ENCODE measurements at regions not wholly inside any gene's neighbourhood (a gene's known extent, or its start where the extent isn't known, plus 50 kb on each side); places are given as distances from the start of the nearest gene placed in this dataset.
"Not testable (repeated sequence)": the region's sequence is repeated elsewhere in the genome, so short reads cannot be mapped to it uniquely, and the experiment has no call there.

GRCh38 chr9:28121366-28121765 lies 548.1 kb upstream of the C9orf72 start:
- intact Hi-C loops (cut with DNase I), result no loop called here
- no peak for TF ChIP-seq CTCF (IDR thresholded peaks at IDR 0.05)
- Histone ChIP-seq H3K9me3 (no peaks in the 10 kb centered on the region), H3K36me3 (no peaks in the 10 kb centered on the region), H3K27me3 (no peaks in the 10 kb centered on the region), H3K4me3 (no peak overlapping the region), H3K4me1 (no peaks in the 10 kb centered on the region), H3K27ac (no peak overlapping the region)
- no peak for DNase-seq (ENCODE audit: low spot score in 2 of 2)

DNA sequence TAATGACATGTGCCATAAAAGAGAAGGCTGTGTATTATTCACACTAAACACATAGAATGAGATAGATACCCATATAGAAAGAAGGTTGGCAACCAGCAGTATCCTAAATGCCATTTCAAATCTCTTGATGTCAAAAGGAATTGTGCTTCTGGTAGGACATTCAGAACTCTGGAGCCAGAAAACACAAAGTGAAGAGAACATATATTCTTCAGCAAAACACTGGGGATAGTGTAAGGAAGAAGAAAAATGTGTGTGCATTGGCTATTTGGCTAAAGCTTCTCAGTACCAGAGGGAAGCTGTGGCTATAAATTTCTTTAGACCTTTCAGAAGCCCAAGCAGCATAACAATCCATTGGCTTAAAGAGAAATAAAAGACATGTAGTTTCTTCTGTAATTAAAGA lies 551.6 kb upstream of the C9orf72 start:
- H3K4me3 ChIP-seq, result no peak overlapping the region
- intact Hi-C loops (cut with DNase I), result no loop called here
- no peak overlapping the region for H3K27ac ChIP-seq
- H3K36me3 ChIP-seq, result no peaks in the 10 kb centered on the region
- DNase-seq (ENCODE audit: low spot score in 2 of 2), result no peak
- no peaks in the 10 kb centered on the region for H3K9me3 ChIP-seq
- H3K27me3 ChIP-seq, result no peaks in the 10 kb centered on the region
- no peaks in the 10 kb centered on the region for H3K4me1 ChIP-seq
- no peak for TF ChIP-seq CTCF (IDR thresholded peaks at IDR 0.05)

- H3K36me3 ChIP-seq, result no peaks in the 10 kb centered on the region
- H3K4me1 ChIP-seq, result no peaks in the 10 kb centered on the region
- intact Hi-C loops (cut with DNase I), result no loop called here
- H3K27ac ChIP-seq, result no peak overlapping the region
- DNase-seq (ENCODE audit: low spot score in 2 of 2), result no peak
- no peak for TF ChIP-seq CTCF (IDR thresholded peaks at IDR 0.05)
- H3K4me3 ChIP-seq, result no peak overlapping the region
- H3K9me3 ChIP-seq, result no peaks in the 10 kb centered on the region
- H3K27me3 ChIP-seq, result no peaks in the 10 kb centered on the region
These were observed 553.8 kb upstream of the C9orf72 start for GRCh38 chr9:28127101-28127500.

DNA sequence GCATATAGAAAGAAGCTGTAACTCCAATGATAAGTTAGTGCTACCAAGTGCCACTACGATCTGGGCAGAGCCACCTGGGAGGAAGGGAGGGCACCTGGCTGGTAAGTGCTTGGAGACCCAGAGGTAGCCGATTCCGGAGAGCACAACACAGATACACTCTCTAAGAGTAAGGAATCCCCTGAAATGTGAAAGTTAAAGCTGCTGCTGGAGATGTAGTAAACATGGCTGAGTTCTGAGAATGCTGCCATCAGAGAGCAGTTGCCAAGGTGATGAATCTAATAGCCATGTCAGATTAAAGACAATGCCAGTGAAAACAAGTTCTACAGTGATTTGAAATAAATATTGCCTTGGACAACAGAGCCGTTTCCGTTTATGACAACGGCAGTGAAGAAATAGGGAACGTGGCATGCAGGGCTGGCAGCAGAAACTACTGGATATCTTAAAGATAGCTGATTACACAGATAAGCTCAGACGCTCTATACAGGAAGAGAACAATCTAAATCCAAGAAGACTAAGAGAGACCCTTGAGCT lies 561.2 kb upstream of the C9orf72 start:
- no peak for DNase-seq (ENCODE audit: low spot score in 2 of 2)
- H3K27ac ChIP-seq, result no peak overlapping the region
- intact Hi-C loops (cut with DNase I), result no loop called here
- no peaks in the 10 kb centered on the region for H3K4me1 ChIP-seq
- no peak overlapping the region for H3K4me3 ChIP-seq
- no peaks in the 10 kb centered on the region for H3K36me3 ChIP-seq
- no peaks in the 10 kb centered on the region for H3K27me3 ChIP-seq
- no peak for TF ChIP-seq CTCF (IDR thresholded peaks at IDR 0.05)
- no peaks in the 10 kb centered on the region for H3K9me3 ChIP-seq

DNA sequence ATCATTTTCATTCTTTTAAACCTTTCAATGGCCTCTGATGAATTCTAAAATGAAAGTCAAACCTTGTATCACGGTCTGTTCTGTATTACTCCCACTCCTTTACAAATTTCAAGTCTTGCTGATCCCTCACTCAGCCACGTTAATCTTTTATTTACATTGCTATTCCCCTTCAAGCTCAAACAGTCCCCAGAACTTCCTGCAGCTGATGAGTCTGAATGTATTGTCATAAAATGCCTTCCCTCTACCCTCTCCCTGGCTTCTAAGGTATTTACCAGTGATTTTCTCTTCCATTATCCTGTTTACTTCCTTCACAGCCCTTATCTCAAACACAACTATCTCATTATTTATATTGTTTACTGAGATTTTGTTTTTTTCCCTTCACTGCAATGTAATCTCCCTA lies 562.3 kb upstream of the C9orf72 start:
- no peaks in the 10 kb centered on the region for H3K9me3 ChIP-seq
- H3K27me3 ChIP-seq, result no peaks in the 10 kb centered on the region
- TF ChIP-seq CTCF (IDR thresholded peaks at IDR 0.05), result no peak
- no peaks in the 10 kb centered on the region for H3K36me3 ChIP-seq
- intact Hi-C loops (cut with DNase I), result no loop called here
- no peak overlapping the region for H3K4me3 ChIP-seq
- no peak for DNase-seq (ENCODE audit: low spot score in 2 of 2)
- H3K4me1 ChIP-seq, result no peaks in the 10 kb centered on the region
- H3K27ac ChIP-seq, result no peak overlapping the region

GRCh38 chr9:28136113-28136512 lies 562.8 kb upstream of the C9orf72 start:
- DNase-seq (ENCODE audit: low spot score in 2 of 2), result no peak
- TF ChIP-seq CTCF (IDR thresholded peaks at IDR 0.05), result no peak
- Histone ChIP-seq H3K4me1 (no peaks in the 10 kb centered on the region), H3K27ac (no peak overlapping the region), H3K36me3 (no peaks in the 10 kb centered on the region), H3K9me3 (no peaks in the 10 kb centered on the region), H3K27me3 (no peaks in the 10 kb centered on the region), H3K4me3 (no peak overlapping the region)
- intact Hi-C loops (cut with DNase I), result no loop called here

- H3K4me1 ChIP-seq; H3K4me3 ChIP-seq; H3K36me3 ChIP-seq; H3K9me3 ChIP-seq; H3K27ac ChIP-seq; intact Hi-C loops (cut with DNase I); DNase-seq (ENCODE audit: low spot score in 2 of 2); H3K27me3 ChIP-seq: not testable (repeated sequence)
These were observed 574.1 kb upstream of the C9orf72 start for GRCh38 chr9:28147430-28147829.

- H3K36me3 ChIP-seq; H3K4me3 ChIP-seq; H3K4me1 ChIP-seq; intact Hi-C loops (cut with DNase I); H3K9me3 ChIP-seq; H3K27me3 ChIP-seq; H3K27ac ChIP-seq; DNase-seq (ENCODE audit: low spot score in 2 of 2): not testable (repeated sequence)
These were observed 574.8 kb upstream of the C9orf72 start for GRCh38 chr9:28147923-28148597.

Data from ascending aorta (tissue), 2 donors.